GM12872 (cell line): ENCODE measurements at regions not wholly inside any gene's neighbourhood (a gene's known extent, or its start where the extent isn't known, plus 50 kb on each side); places are given as distances from the start of the nearest gene placed in this dataset.

Source experiments
- CTCF ChIP-seq: IDR thresholded peaks from 3 replicates; pipeline ENCODE4 v1.5.1; 2011; ENCODE audit warnings: low read depth, mild to moderate bottlenecking, low read length, moderate library complexity; ENCODE audit not compliant: insufficient read depth

GRCh38 chrX:92249125-92249524, 469.9 kb downstream of the PCDH11X start:
- TF ChIP-seq CTCF: no peak

GRCh38 chrX:92260102-92260501, 480.9 kb downstream of the PCDH11X start:
- no peak for TF ChIP-seq CTCF

GRCh38 chrX:92270936-92271855, 492.0 kb downstream of the PCDH11X start:
- no peak for TF ChIP-seq CTCF

GRCh38 chrX:92283308-92283707, 504.1 kb downstream of the PCDH11X start:
- TF ChIP-seq CTCF: no peak

GRCh38 chrX:92351511-92351910, 572.3 kb downstream of the PCDH11X start:
- no peak for TF ChIP-seq CTCF
